ENCODE measurements at regions not wholly inside any gene's neighbourhood (a gene's known extent, or its start where the extent isn't known, plus 50 kb on each side); places are given as distances from the start of the nearest gene placed in this dataset.

- FAIRE-seq (no peak), DNase-seq (ENCODE audit: insufficient read length, low spot score) (no peak)
- no peak for TF ChIP-seq POLR2AphosphoS5 (IDR thresholded peaks at IDR 0.05; ENCODE audit: low read depth, low read length)
- TF ChIP-seq SPI1 (IDR thresholded peaks at IDR 0.05; ENCODE audit: low read depth, low read length): no peak
These were observed 295.4 kb downstream of the FOXA2 start for GRCh38 chr20:22288957-22289356.

GRCh38 chr20:22288156-22288555 lies 296.2 kb downstream of the FOXA2 start:
- no peak for FAIRE-seq
- no peak for DNase-seq (ENCODE audit: insufficient read length, low spot score)
- TF ChIP-seq POLR2A (IDR thresholded peaks at IDR 0.05; ENCODE audit: low read depth, low read length): no peak
- TF ChIP-seq TAF1 (IDR thresholded peaks at IDR 0.05; ENCODE audit: low read depth, low read length): no peak
- TF ChIP-seq POLR2AphosphoS5 (IDR thresholded peaks at IDR 0.05; ENCODE audit: low read depth, low read length): no peak
- TF ChIP-seq PAX5 (IDR thresholded peaks at IDR 0.05; ENCODE audit: insufficient read depth, low read length, severe bottlenecking): no peak
- no peak for TF ChIP-seq SPI1 (IDR thresholded peaks at IDR 0.05; ENCODE audit: low read depth, low read length)
- no peak for TF ChIP-seq POU2F2 (IDR thresholded peaks at IDR 0.05; ENCODE audit: low read depth, low read length)

- DNase-seq (ENCODE audit: insufficient read length, low spot score) (no peak), FAIRE-seq (no peak)
- TF ChIP-seq TAF1 (IDR thresholded peaks at IDR 0.05; ENCODE audit: low read depth, low read length) (no peak), PAX5 (IDR thresholded peaks at IDR 0.05; ENCODE audit: insufficient read depth, low read length, severe bottlenecking) (no peak), POU2F2 (IDR thresholded peaks at IDR 0.05; ENCODE audit: low read depth, low read length) (no peak), POLR2AphosphoS5 (IDR thresholded peaks at IDR 0.05; ENCODE audit: low read depth, low read length) (no peak), SPI1 (IDR thresholded peaks at IDR 0.05; ENCODE audit: low read depth, low read length) (no peak), POLR2A (IDR thresholded peaks at IDR 0.05; ENCODE audit: low read depth, low read length) (no peak)
These were observed 298.8 kb downstream of the FOXA2 start for GRCh38 chr20:22285555-22285954.

GRCh38 chr20:22282696-22283095 lies 301.7 kb downstream of the FOXA2 start:
- FAIRE-seq (no peak), DNase-seq (ENCODE audit: insufficient read length, low spot score) (no peak)
- TF ChIP-seq POU2F2 (IDR thresholded peaks at IDR 0.05; ENCODE audit: low read depth, low read length) (no peak), TAF1 (IDR thresholded peaks at IDR 0.05; ENCODE audit: low read depth, low read length) (no peak), SPI1 (IDR thresholded peaks at IDR 0.05; ENCODE audit: low read depth, low read length) (no peak), PAX5 (IDR thresholded peaks at IDR 0.05; ENCODE audit: insufficient read depth, low read length, severe bottlenecking) (no peak), POLR2AphosphoS5 (IDR thresholded peaks at IDR 0.05; ENCODE audit: low read depth, low read length) (no peak), POLR2A (IDR thresholded peaks at IDR 0.05; ENCODE audit: low read depth, low read length) (no peak)

DNA sequence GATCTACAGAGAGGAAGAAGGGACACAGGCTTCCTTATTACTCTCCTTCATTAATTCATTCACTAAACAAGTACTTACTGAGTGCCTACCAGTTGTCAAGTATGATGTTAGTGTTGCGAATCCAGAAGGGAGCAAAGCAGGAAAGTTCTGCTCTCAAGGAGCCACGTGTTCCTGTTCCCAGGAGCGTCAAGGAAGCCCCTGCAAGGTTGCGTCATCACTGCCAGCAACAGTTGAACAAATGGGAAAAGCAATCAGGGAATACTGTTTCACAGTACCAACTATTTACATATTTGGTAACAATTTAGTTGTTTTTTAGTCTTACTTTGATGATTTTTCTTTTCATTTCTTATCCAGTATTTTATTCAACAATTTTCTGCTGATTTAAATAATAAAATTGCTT lies 310.0 kb downstream of the FOXA2 start:
- DNase-seq (ENCODE audit: insufficient read length, low spot score) (no peak), FAIRE-seq (no peak)
- TF ChIP-seq TAF1 (IDR thresholded peaks at IDR 0.05; ENCODE audit: low read depth, low read length): no peak
- no peak for TF ChIP-seq PAX5 (IDR thresholded peaks at IDR 0.05; ENCODE audit: insufficient read depth, low read length, severe bottlenecking)
- no peak for TF ChIP-seq SPI1 (IDR thresholded peaks at IDR 0.05; ENCODE audit: low read depth, low read length)
- TF ChIP-seq POLR2AphosphoS5 (IDR thresholded peaks at IDR 0.05; ENCODE audit: low read depth, low read length): no peak
- TF ChIP-seq POLR2A (IDR thresholded peaks at IDR 0.05; ENCODE audit: low read depth, low read length): no peak
- no peak for TF ChIP-seq POU2F2 (IDR thresholded peaks at IDR 0.05; ENCODE audit: low read depth, low read length)

DNA sequence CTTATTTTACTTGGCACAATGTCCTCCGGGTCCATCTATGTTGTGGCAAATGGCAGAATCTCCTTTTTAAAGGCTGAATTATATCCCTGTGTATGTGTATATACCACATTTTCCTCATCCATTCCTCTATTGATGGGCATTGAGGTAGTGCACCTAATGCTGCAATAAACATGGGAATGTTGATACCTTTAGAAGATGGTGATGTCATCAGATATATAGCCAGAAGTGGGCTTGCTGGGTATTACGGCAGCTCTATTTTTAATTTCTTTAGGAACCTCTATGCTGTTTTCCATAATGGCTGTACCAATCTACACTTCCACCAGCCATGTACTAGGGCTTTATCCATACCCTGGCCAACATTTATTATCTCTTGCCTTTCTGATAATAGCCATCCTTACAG lies 315.7 kb downstream of the FOXA2 start:
- DNase-seq (ENCODE audit: insufficient read length, low spot score) (no peak), FAIRE-seq (no peak)
- TF ChIP-seq POLR2AphosphoS5 (IDR thresholded peaks at IDR 0.05; ENCODE audit: low read depth, low read length): no peak
- TF ChIP-seq POLR2A (IDR thresholded peaks at IDR 0.05; ENCODE audit: low read depth, low read length): no peak
- no peak for TF ChIP-seq SPI1 (IDR thresholded peaks at IDR 0.05; ENCODE audit: low read depth, low read length)
- TF ChIP-seq POU2F2 (IDR thresholded peaks at IDR 0.05; ENCODE audit: low read depth, low read length): no peak
- no peak for TF ChIP-seq TAF1 (IDR thresholded peaks at IDR 0.05; ENCODE audit: low read depth, low read length)
- TF ChIP-seq PAX5 (IDR thresholded peaks at IDR 0.05; ENCODE audit: insufficient read depth, low read length, severe bottlenecking): no peak

GRCh38 chr20:22264917-22265316 lies 319.5 kb downstream of the FOXA2 start:
- DNase-seq (ENCODE audit: insufficient read length, low spot score) (no peak), FAIRE-seq (no peak)
- TF ChIP-seq PAX5 (IDR thresholded peaks at IDR 0.05; ENCODE audit: insufficient read depth, low read length, severe bottlenecking) (no peak), SPI1 (IDR thresholded peaks at IDR 0.05; ENCODE audit: low read depth, low read length) (no peak), POLR2A (IDR thresholded peaks at IDR 0.05; ENCODE audit: low read depth, low read length) (no peak), TAF1 (IDR thresholded peaks at IDR 0.05; ENCODE audit: low read depth, low read length) (no peak), POU2F2 (IDR thresholded peaks at IDR 0.05; ENCODE audit: low read depth, low read length) (no peak), POLR2AphosphoS5 (IDR thresholded peaks at IDR 0.05; ENCODE audit: low read depth, low read length) (no peak)

- TF ChIP-seq POLR2A (IDR thresholded peaks at IDR 0.05; ENCODE audit: low read depth, low read length) (no peak), POU2F2 (IDR thresholded peaks at IDR 0.05; ENCODE audit: low read depth, low read length) (no peak), SPI1 (IDR thresholded peaks at IDR 0.05; ENCODE audit: low read depth, low read length) (no peak), PAX5 (IDR thresholded peaks at IDR 0.05; ENCODE audit: insufficient read depth, low read length, severe bottlenecking) (no peak), TAF1 (IDR thresholded peaks at IDR 0.05; ENCODE audit: low read depth, low read length) (no peak), POLR2AphosphoS5 (IDR thresholded peaks at IDR 0.05; ENCODE audit: low read depth, low read length) (no peak)
- no peak for DNase-seq (ENCODE audit: insufficient read length, low spot score)
- FAIRE-seq: no peak
These were observed 323.9 kb downstream of the FOXA2 start for GRCh38 chr20:22260506-22260905.

GRCh38 chr20:22257912-22258311 lies 326.5 kb downstream of the FOXA2 start:
- DNase-seq (ENCODE audit: insufficient read length, low spot score) (no peak), FAIRE-seq (no peak)
- TF ChIP-seq POLR2AphosphoS5 (IDR thresholded peaks at IDR 0.05; ENCODE audit: low read depth, low read length) (no peak), POU2F2 (IDR thresholded peaks at IDR 0.05; ENCODE audit: low read depth, low read length) (no peak), POLR2A (IDR thresholded peaks at IDR 0.05; ENCODE audit: low read depth, low read length) (no peak), TAF1 (IDR thresholded peaks at IDR 0.05; ENCODE audit: low read depth, low read length) (no peak), SPI1 (IDR thresholded peaks at IDR 0.05; ENCODE audit: low read depth, low read length) (no peak), PAX5 (IDR thresholded peaks at IDR 0.05; ENCODE audit: insufficient read depth, low read length, severe bottlenecking) (no peak)

DNA sequence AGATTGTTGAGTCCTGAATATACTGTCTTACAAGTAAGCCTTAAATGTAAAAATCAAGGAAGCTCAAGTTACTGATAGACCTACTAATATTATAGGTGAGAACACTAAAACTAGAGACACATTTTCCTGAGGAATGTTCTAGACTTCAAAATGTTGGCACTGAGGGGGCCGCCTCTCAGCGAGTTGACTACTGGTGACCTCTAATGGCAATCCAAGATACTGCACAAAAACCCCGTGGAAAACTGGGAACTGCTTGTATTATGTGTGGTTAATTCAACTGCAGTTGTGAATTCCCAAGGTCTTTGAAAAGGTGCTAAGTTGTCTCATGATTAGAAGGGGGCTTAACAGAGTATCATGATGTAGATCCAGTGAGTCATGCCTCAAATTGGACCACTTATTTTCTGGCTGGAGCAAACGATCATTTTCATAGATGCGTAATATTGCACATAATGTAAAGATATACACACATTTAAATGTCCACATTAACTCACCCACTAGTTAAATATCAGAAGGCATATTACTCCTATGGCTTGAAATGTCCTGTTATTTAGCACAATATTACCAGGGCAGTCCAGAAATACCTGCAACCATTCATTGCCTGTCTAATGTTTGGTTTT lies 336.2 kb downstream of the FOXA2 start:
- no peak for FAIRE-seq
- DNase-seq (ENCODE audit: insufficient read length, low spot score): no peak
- TF ChIP-seq PAX5 (IDR thresholded peaks at IDR 0.05; ENCODE audit: insufficient read depth, low read length, severe bottlenecking): no peak
